GM12875 (cell line): ENCODE measurements at regions not wholly inside any gene's neighbourhood (a gene's known extent, or its start where the extent isn't known, plus 50 kb on each side); places are given as distances from the start of the nearest gene placed in this dataset.

Experiments
- H3K4me3 ChIP-seq: one replicate; pipeline ENCODE4 v1.5.1; 2011; ENCODE audit warnings: low read depth, low read length, control low read depth
- CTCF ChIP-seq: IDR thresholded peaks from 2 replicates; pipeline ENCODE4 v1.5.1; 2011; ENCODE audit warnings: low read depth, mild to moderate bottlenecking, control low read depth, inconsistent platforms, low read length, moderate library complexity, borderline replicate concordance; ENCODE audit not compliant: insufficient read depth

- TF ChIP-seq CTCF, result no peak
- H3K4me3 ChIP-seq, result no peak overlapping the region
Observed at GRCh38 chr20:40547483-40548091, 141.4 kb downstream of the MAFB start.

- no peak overlapping the region for H3K4me3 ChIP-seq
Observed at GRCh38 chr20:40545478-40545877, 143.6 kb downstream of the MAFB start.

GRCh38 chr20:40542065-40542464, 147.0 kb downstream of the MAFB start:
- H3K4me3 ChIP-seq, result no peak overlapping the region
- TF ChIP-seq CTCF, result no peak

More at GRCh38 chr20:40545478-40545877, 143.6 kb downstream of the MAFB start:
- TF ChIP-seq CTCF, result no peak

GRCh38 chr20:40540166-40540565, 148.9 kb downstream of the MAFB start:
- H3K4me3 ChIP-seq, result no peak overlapping the region
- TF ChIP-seq CTCF, result no peak

GRCh38 chr20:40538131-40538530, 150.9 kb downstream of the MAFB start:
- TF ChIP-seq CTCF, result no peak
- no peak overlapping the region for H3K4me3 ChIP-seq

- TF ChIP-seq CTCF, result no peak
- no peak overlapping the region for H3K4me3 ChIP-seq
Observed at GRCh38 chr20:40536808-40537207, 152.2 kb downstream of the MAFB start.

GRCh38 chr20:40535816-40536215, 153.2 kb downstream of the MAFB start:
- no peak for TF ChIP-seq CTCF

More at GRCh38 chr20:40535816-40536215, 153.2 kb downstream of the MAFB start:
- H3K4me3 ChIP-seq, result no peak overlapping the region
